ENCODE measurements at regions not wholly inside any gene's neighbourhood (a gene's known extent, or its start where the extent isn't known, plus 50 kb on each side); places are given as distances from the start of the nearest gene placed in this dataset.

GRCh38 chr14:97994020-97994531 lies 1196.9 kb downstream of the VRK1 start:
- no CpG with 5 or more reads among the region's 5 CpGs for WGBS, 2 experiments (ENCODE audit: extremely low coverage in 2 of 2, insufficient read length in 1 of 2)
- no peaks in the 10 kb centered on the region for H3K79me1 ChIP-seq (ENCODE audit: low read depth in 1 of 2, low read length in 2 of 2)

More at GRCh38 chr14:97994020-97994531, 1196.9 kb downstream of the VRK1 start:
- no peak overlapping the region for H2BK120ac ChIP-seq (ENCODE audit: low read depth, low read length)
- no peak overlapping the region for H2BK15ac ChIP-seq (ENCODE audit: low read depth, low read length)
- POLR2A ChIA-PET (ENCODE audit: unreplicated experiment), result no interaction called here
- CTCF ChIA-PET, result no interaction called here
- no peak overlapping the region for H3K4me2 ChIP-seq (ENCODE audit: low read depth, low read length)
- H4K91ac ChIP-seq (ENCODE audit: insufficient read depth, low read depth, low read length), result no peak overlapping the region
- H3K9ac ChIP-seq (ENCODE audit: low read depth, low read length), result no peak overlapping the region
- no peak overlapping the region for H3K4ac ChIP-seq (ENCODE audit: low read depth, low read length)
- no peak overlapping the region for H2AK9ac ChIP-seq (replicated peaks; ENCODE audit: low read depth, low read length, poor library complexity)
- no peak for ATAC-seq (ENCODE audit: low read depth)
- TF ChIP-seq CTCF (conservative IDR thresholded peaks at IDR 0.05; ENCODE audit: low read depth, low read length) (no peak), MAFK (IDR thresholded peaks at IDR 0.05; ENCODE audit: low read depth, low read length) (no peak), RFX5 (IDR thresholded peaks at IDR 0.05; ENCODE audit: low read depth, low read length) (no peak), MAZ (IDR thresholded peaks at IDR 0.05; ENCODE audit: borderline replicate concordance, low read depth, low read length) (no peak), NFE2L2 (IDR thresholded peaks at IDR 0.05; ENCODE audit: low read depth, low read length) (no peak)
- H3K23ac ChIP-seq (ENCODE audit: low read depth, low read length), result no peak overlapping the region
- H2BK20ac ChIP-seq (ENCODE audit: low read depth, low read length), result no peak overlapping the region
- H3K4me1 ChIP-seq (ENCODE audit: control insufficient read depth, insufficient read depth, low read length), result no peaks in the 10 kb centered on the region
- no peak overlapping the region for H3K14ac ChIP-seq (replicated peaks; ENCODE audit: low read depth, low read length)
- peaks cover 23% of the 10 kb centered on the region for H3K9me3 ChIP-seq (ENCODE audit: control insufficient read depth, insufficient read depth, low read length)
- BruUV-seq (replicated peaks), result no TSS peak
- no peak overlapping the region for H2AFZ ChIP-seq (replicated peaks; ENCODE audit: low read length, poor library complexity)
- no peak overlapping the region for H4K5ac ChIP-seq (ENCODE audit: low read depth, low read length)
- no peak overlapping the region for H3K4me3 ChIP-seq (ENCODE audit: insufficient read depth, low read depth, low read length)
- no peaks in the 10 kb centered on the region for H3K36me3 ChIP-seq (ENCODE audit: control insufficient read depth, insufficient read depth, low read length)
- H4K20me1 ChIP-seq (ENCODE audit: insufficient read depth, low read length), result no peaks in the 10 kb centered on the region
- in situ Hi-C loops (cut with MboI; ENCODE audit: low sequenced_read_pairs) (no loop called here), dilution Hi-C loops (cut with HindIII; ENCODE audit: low sequenced_read_pairs, unreplicated experiment) (no loop called here), intact Hi-C loops (cut with micrococcal nuclease) (no loop called here)
- no peak overlapping the region for H3K56ac ChIP-seq (ENCODE audit: extremely low read depth, insufficient read depth, low read length)
- no peaks in the 10 kb centered on the region for H3K9me1 ChIP-seq (ENCODE audit: insufficient read depth, low read length)
- no peak overlapping the region for H2BK5ac ChIP-seq (ENCODE audit: low read depth, low read length, poor library complexity, severe bottlenecking)
- no peak for DNase-seq
- H2AK5ac ChIP-seq (ENCODE audit: low read depth, low read length), result no peak overlapping the region
- H3K27me3 ChIP-seq (ENCODE audit: control insufficient read depth, insufficient read depth, low read length), result no peaks in the 10 kb centered on the region
- no peak overlapping the region for H3K18ac ChIP-seq (ENCODE audit: low read depth, low read length)
- H4K8ac ChIP-seq (ENCODE audit: low read depth in 2 of 2, low read length in 2 of 2), result no peak overlapping the region
- H3K27ac ChIP-seq (ENCODE audit: insufficient read depth, low read length), result no peak overlapping the region

All from IMR-90 (cell line).